A673 (cell line): ENCODE measurements at regions not wholly inside any gene's neighbourhood (a gene's known extent, or its start where the extent isn't known, plus 50 kb on each side); places are given as distances from the start of the nearest gene placed in this dataset.

Experiments
- BruUV-seq: library from RNA; stranded (reverse); fragments of 400-500 nt; replicated peaks from 2 replicates; lab custom pipeline; 2021; lab: Mats Ljungman, UMichigan
- CTCF ChIA-PET: fragments of 300-600 bp; sonication (Branson Sonifier 250); formaldehyde crosslinking; loops from one replicate; lab custom pipeline; 2022; ENCODE audit warnings: antibody characterized with exemption; lab: Charles Lee
- POLR2A ChIA-PET: fragments of 300-600 bp; sonication (Branson Sonifier 250); formaldehyde crosslinking; loops from one replicate; lab custom pipeline; 2022; ENCODE audit warnings: antibody characterized with exemption; ENCODE audit not compliant: low non-redundant PET; lab: Charles Lee
- DNase-seq: peaks from one replicate; pipeline ENCODE4 v3.0.0-alpha.2; 2015; ENCODE audit warnings: low spot score
- H3K27ac ChIP-seq: fragments of 200-600 bp; sonication (generic); 2 replicates; pipeline ENCODE4 v1.5.1; 2016; ENCODE audit warnings: mixed run types, low read depth, mild to moderate bottlenecking, mixed read lengths, antibody characterized with exemption, low read length; ENCODE audit not compliant: poor library complexity, severe bottlenecking
- H3K27me3 ChIP-seq: fragments of 200-600 bp; sonication (generic); replicated peaks from 2 replicates; pipeline ENCODE4 v1.6.1; 2017; ENCODE audit warnings: mixed run types, low read depth, mild to moderate bottlenecking, mixed read lengths, antibody characterized with exemption, low read length; ENCODE audit not compliant: insufficient read depth, poor library complexity
- H3K36me3 ChIP-seq: fragments of 200-600 bp; sonication (generic); 2 replicates; pipeline ENCODE4 v1.6.1; 2016; ENCODE audit warnings: mixed run types, mild to moderate bottlenecking, mixed read lengths, antibody characterized with exemption, low read length; ENCODE audit not compliant: insufficient read depth, poor library complexity, severe bottlenecking
- H3K4me1 ChIP-seq: fragments of 200-600 bp; sonication (generic); 2 replicates; pipeline ENCODE4 v1.6.1; 2017; ENCODE audit warnings: mixed run types, mild to moderate bottlenecking, mixed read lengths, antibody characterized with exemption, low read length; ENCODE audit not compliant: insufficient read depth, poor library complexity, severe bottlenecking
- H3K4me3 ChIP-seq: fragments of 200-600 bp; sonication (generic); 2 replicates; pipeline ENCODE4 v1.5.1; 2016; ENCODE audit warnings: low read depth, mixed run types, mild to moderate bottlenecking, mixed read lengths, low read length; ENCODE audit not compliant: poor library complexity, severe bottlenecking
- H3K9me3 ChIP-seq: fragments of 200-600 bp; sonication (generic); 2 replicates; pipeline ENCODE4 v1.6.1; 2016; ENCODE audit warnings: mixed run types, low read depth, mild to moderate bottlenecking, mixed read lengths, antibody characterized with exemption, low read length; ENCODE audit not compliant: poor library complexity, severe bottlenecking
- CTCF ChIP-seq: fragments of 300-800, 200-600 bp; sonication (generic); conservative IDR thresholded peaks from 2 replicates; pipeline ENCODE4 v1.5.1; 2017; ENCODE audit warnings: low read depth, mild to moderate bottlenecking, antibody characterized with exemption, low read length, moderate library complexity, mixed read lengths
- EZH2 ChIP-seq: fragments of 200-600 bp; sonication (generic); IDR thresholded peaks from 2 replicates; pipeline ENCODE4 v1.6.1; 2017; ENCODE audit warnings: borderline replicate concordance, low read depth, mild to moderate bottlenecking, mixed read lengths, antibody characterized with exemption, low read length; ENCODE audit not compliant: poor library complexity, severe bottlenecking
- intact Hi-C: fragments of 100-400 bp; cut with micrococcal nuclease; formaldehyde crosslinking; loops from one replicate; pipeline ENCODE4 v1.10.0; 2022; ENCODE audit not compliant: unreplicated experiment

GRCh38 chr1:238005116-238005515 lies 114.4 kb upstream of the ZP4 start:
- ChIA-PET CTCF (no interaction called here), POLR2A (no interaction called here)
- no TSS peak for BruUV-seq
- H3K9me3 ChIP-seq = no peaks in the 10 kb centered on the region
- no peak for DNase-seq
- no peak overlapping the region for H3K27ac ChIP-seq
- intact Hi-C loops = no loop called here
- no peaks in the 10 kb centered on the region for H3K36me3 ChIP-seq
- TF ChIP-seq CTCF = no peak
- TF ChIP-seq EZH2 = no peak
- no peaks in the 10 kb centered on the region for H3K27me3 ChIP-seq
- H3K4me3 ChIP-seq = no peak overlapping the region
- no peaks in the 10 kb centered on the region for H3K4me1 ChIP-seq

- H3K27me3 ChIP-seq = no peaks in the 10 kb centered on the region
- no peaks in the 10 kb centered on the region for H3K9me3 ChIP-seq
- H3K4me1 ChIP-seq = no peaks in the 10 kb centered on the region
- ChIA-PET CTCF (no interaction called here), POLR2A (no interaction called here)
- intact Hi-C loops = no loop called here
- H3K27ac ChIP-seq = no peak overlapping the region
- BruUV-seq = no TSS peak
- no peak overlapping the region for H3K4me3 ChIP-seq
- no peak for DNase-seq
- H3K36me3 ChIP-seq = no peaks in the 10 kb centered on the region
- no peak for TF ChIP-seq CTCF
- TF ChIP-seq EZH2 = no peak
Measured at GRCh38 chr1:238001818-238002217, 111.1 kb upstream of the ZP4 start.

DNA sequence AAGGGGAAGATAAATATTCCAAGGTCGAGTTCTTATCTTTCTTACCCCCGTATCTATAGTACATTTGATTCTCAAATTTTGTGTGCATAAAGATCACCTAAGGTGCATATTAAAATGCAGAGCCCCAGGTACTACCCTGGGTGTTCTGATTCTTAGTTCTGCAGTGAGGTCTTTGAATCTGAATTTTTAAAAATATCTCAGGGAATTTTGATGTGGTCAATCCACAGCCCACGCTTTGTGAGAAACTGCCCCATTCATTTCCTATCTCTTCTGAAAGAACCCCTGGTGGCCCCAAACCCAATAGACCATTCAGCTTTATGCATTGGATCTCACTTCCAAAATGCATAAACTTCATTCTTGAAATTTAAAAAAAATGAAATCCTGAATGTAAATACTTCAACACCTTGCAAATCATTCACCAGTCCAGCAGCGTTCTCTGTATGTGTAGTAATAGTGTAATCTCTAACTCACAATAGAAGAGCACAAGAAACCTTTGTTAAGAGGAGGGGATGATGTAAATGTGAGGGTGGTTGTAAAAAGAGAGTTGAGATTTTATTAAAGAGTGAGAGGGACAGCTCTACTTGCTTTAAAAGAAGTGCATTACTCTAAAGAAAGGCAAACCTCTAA lies 108.8 kb upstream of the ZP4 start:
- CTCF ChIA-PET = no interaction called here
- intact Hi-C loops = no loop called here
- BruUV-seq = no TSS peak

More for the DNA sequence above, 108.8 kb upstream of the ZP4 start:
- no peaks in the 10 kb centered on the region for H3K4me1 ChIP-seq
- H3K27me3 ChIP-seq = no peaks in the 10 kb centered on the region
- DNase-seq = no peak
- TF ChIP-seq EZH2 = no peak
- TF ChIP-seq CTCF = no peak
- H3K9me3 ChIP-seq = no peaks in the 10 kb centered on the region
- no peaks in the 10 kb centered on the region for H3K36me3 ChIP-seq
- H3K27ac ChIP-seq = no peak overlapping the region
- H3K4me3 ChIP-seq = no peak overlapping the region
- POLR2A ChIA-PET = no interaction called here
